Upper lobe of left lung (tissue), 4 donors: ENCODE measurements at regions not wholly inside any gene's neighbourhood (a gene's known extent, or its start where the extent isn't known, plus 50 kb on each side); places are given as distances from the start of the nearest gene placed in this dataset.

Experiments used
- POLR2A ChIP-seq, 4 donors: fragments of 450-650 bp; IDR thresholded peaks; one replicate each; pipeline ENCODE4 v1.5.1; 2016 to 2017; ENCODE audit warnings: antibody characterized with exemption in 4 of 4, mild to moderate bottlenecking in 2 of 4
- POLR2AphosphoS5 ChIP-seq, 2 donors: sonication (generic); formaldehyde crosslinking; IDR thresholded peaks; one replicate each; pipeline ENCODE4 v1.5.1; 2017; ENCODE audit warnings: antibody characterized with exemption in 2 of 2
- TF ChIP-seq, protein P1 (sequence below), 6 experiments: fragments of 450-650 bp in 4 of 6; fragments of 200-600 bp in 2 of 6; sonication (generic) in 2 of 6; IDR thresholded peaks; one replicate each; pipeline ENCODE4 v1.5.1; 2016 to 2019; ENCODE audit warnings: antibody characterized with exemption in 6 of 6

DNA sequence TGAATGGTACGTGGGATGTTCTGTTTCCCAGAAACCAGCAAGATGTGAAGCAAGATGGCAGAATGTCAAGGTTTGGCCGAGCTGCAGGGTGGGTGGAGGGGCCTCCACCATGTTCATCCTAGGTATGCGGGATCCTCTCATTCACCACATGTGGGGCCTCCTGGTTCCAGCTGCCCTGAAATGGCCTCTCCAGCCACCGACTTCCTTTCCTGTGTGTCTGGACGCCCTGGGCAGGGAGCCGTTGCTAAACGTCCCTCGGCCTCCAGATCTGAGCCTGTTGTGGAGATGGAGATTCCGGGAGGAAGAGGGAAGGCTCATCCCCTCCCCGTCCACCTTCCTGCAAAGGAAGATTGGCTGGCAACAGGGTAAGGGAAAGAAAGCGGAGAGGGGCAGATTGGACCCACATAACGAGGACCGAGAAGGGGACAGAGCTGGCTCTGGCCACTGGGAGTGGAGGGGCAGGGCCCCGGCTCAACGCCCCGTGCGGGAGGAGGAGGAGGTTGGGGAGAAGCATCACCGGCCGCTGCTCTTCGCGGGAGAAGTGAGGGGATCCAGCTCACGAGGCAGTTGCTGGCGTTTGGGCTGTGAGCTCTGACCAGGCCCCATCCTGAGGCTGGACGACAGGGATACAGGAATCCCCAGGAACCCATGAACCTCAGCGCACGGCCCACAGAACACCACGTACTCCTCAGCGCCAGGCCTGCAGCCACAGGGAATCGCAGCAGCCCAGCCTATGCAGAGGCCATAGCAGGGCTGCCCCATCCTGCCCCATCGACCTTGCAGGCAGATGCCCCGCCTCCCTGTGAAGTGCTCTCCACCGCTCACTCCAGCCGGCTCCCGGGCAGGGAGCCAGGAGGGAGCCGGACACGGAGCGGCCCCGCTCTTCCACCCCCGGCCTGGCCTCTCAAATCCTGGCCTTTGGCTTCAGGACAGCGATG lies 98.3 kb downstream of the FOXL3 start:
- TF ChIP-seq POLR2A (IDR thresholded peaks at IDR 0.05) (no peak), POLR2AphosphoS5 (IDR thresholded peaks at IDR 0.05) (no peak)
- TF ChIP-seq, protein P1, sequence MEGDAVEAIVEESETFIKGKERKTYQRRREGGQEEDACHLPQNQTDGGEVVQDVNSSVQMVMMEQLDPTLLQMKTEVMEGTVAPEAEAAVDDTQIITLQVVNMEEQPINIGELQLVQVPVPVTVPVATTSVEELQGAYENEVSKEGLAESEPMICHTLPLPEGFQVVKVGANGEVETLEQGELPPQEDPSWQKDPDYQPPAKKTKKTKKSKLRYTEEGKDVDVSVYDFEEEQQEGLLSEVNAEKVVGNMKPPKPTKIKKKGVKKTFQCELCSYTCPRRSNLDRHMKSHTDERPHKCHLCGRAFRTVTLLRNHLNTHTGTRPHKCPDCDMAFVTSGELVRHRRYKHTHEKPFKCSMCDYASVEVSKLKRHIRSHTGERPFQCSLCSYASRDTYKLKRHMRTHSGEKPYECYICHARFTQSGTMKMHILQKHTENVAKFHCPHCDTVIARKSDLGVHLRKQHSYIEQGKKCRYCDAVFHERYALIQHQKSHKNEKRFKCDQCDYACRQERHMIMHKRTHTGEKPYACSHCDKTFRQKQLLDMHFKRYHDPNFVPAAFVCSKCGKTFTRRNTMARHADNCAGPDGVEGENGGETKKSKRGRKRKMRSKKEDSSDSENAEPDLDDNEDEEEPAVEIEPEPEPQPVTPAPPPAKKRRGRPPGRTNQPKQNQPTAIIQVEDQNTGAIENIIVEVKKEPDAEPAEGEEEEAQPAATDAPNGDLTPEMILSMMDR (IDR thresholded peaks at IDR 0.05), result no peak
